K562 (cell line): ENCODE measurements at regions not wholly inside any gene's neighbourhood (a gene's known extent, or its start where the extent isn't known, plus 50 kb on each side); places are given as distances from the start of the nearest gene placed in this dataset.

Experiments used
- ATAC-seq: fragments of 200-7000 bp; cut with Tn5 transposase; 3 replicates; pipeline ENCODE4 v1.9.1; 2020; ENCODE audit warnings: moderate library complexity
- BruUV-seq: library from RNA; stranded (reverse); fragments of 400-500 nt; replicated peaks from 2 replicates; lab custom pipeline; 2021; lab: Mats Ljungman, UMichigan
- CTCF ChIA-PET: fragments of 300-600 bp; formaldehyde crosslinking; extraction: SDS; loops from one replicate; lab custom pipeline; 2021; ENCODE audit warnings: low intra/inter-chr PET ratio; lab: Yijun Ruan, JAX
- POLR2A ChIA-PET: fragments of 300-600, 350-650 bp; sonication (Branson Sonifier 250); formaldehyde crosslinking; extraction: SDS; loops from one replicate; lab custom pipeline; 2021; ENCODE audit warnings: antibody characterized with exemption, inconsistent platforms; lab: Yijun Ruan, JAX
- DNase-seq, 4 experiments: peaks; one replicate each; pipeline versions ENCODE4 v3.0.0 to v3.0.0-alpha.2; 2011 to 2018; ENCODE audit warnings: low spot score in 3 of 4, mixed read lengths in 3 of 4; ENCODE audit errors: extremely low read depth in 1 of 4
- FAIRE-seq: peaks from 2 replicates; lab custom pipeline; 2011; peaks lifted over from hg19 to GRCh38; lab: Jason Lieb, UNC
- H2AFZ ChIP-seq: 2 replicates; pipeline ENCODE4 v1.6.0; 2011; ENCODE audit warnings: low read depth, low read length, control low read depth, inconsistent platforms
- H3K27ac ChIP-seq: fragments of 200-600 bp; 3 replicates; pipeline ENCODE4 v1.8.0; 2011; ENCODE audit warnings: low read depth, mild to moderate bottlenecking, control low read depth, inconsistent platforms, low read length, moderate library complexity, mixed read lengths; ENCODE audit errors: extremely low read depth
- H3K27me3 ChIP-seq, 2 experiments: fragments of 300-600 bp in 1 of 2; 2 replicates in 1 of 2; 3 replicates in 1 of 2; pipeline versions ENCODE4 v1.6.0 to v1.8.0; 2011; ENCODE audit warnings: inconsistent platforms in 2 of 2, low read length in 2 of 2, mild to moderate bottlenecking in 1 of 2, mixed read lengths in 1 of 2, moderate library complexity in 1 of 2; ENCODE audit not compliant: control insufficient read depth in 2 of 2, insufficient read depth in 2 of 2
- H3K36me3 ChIP-seq: fragments of 300-600 bp; 3 replicates; pipeline ENCODE4 v1.8.0; 2011; ENCODE audit warnings: mild to moderate bottlenecking, low read length, inconsistent platforms; ENCODE audit not compliant: control insufficient read depth, insufficient read depth
- H3K4me1 ChIP-seq, 2 experiments: fragments of 200-600 bp in 1 of 2; replicated peaks in 1 of 2; 2 replicates in 1 of 2; 3 replicates in 1 of 2; pipeline versions ENCODE4 v1.5.1 to v1.8.0; 2011; ENCODE audit warnings: inconsistent platforms in 2 of 2, low read length in 2 of 2, mild to moderate bottlenecking in 1 of 2, mixed read lengths in 1 of 2, moderate library complexity in 1 of 2; ENCODE audit not compliant: control insufficient read depth in 2 of 2, insufficient read depth in 2 of 2
- H3K4me2 ChIP-seq: 2 replicates; pipeline ENCODE4 v1.6.1; 2011; ENCODE audit warnings: low read length, control low read depth, inconsistent platforms, mixed read lengths; ENCODE audit not compliant: insufficient read depth
- H3K4me3 ChIP-seq: fragments of 200-600 bp; sonication (generic), shearing (Covaris generic); 2 replicates; pipeline ENCODE4 v1.5.1; 2016; ENCODE audit warnings: control low read depth, inconsistent platforms
- H3K79me2 ChIP-seq: fragments of 200-600 bp; 3 replicates; pipeline ENCODE4 v1.8.0; 2011; ENCODE audit warnings: low read length, inconsistent platforms; ENCODE audit not compliant: control insufficient read depth, insufficient read depth
- H3K9ac ChIP-seq, 2 experiments: 2 replicates each; pipeline versions ENCODE4 v1.6.0 to v1.6.1; 2011; ENCODE audit warnings: low read depth in 2 of 2, low read length in 2 of 2, control low read depth in 1 of 2, inconsistent platforms in 1 of 2, mild to moderate bottlenecking in 1 of 2, mixed read lengths in 1 of 2; ENCODE audit not compliant: insufficient read depth in 1 of 2
- H3K9me1 ChIP-seq: one replicate; pipeline ENCODE4 v1.6.0; 2011; ENCODE audit warnings: inconsistent platforms, mild to moderate bottlenecking, low read length, moderate library complexity; ENCODE audit not compliant: control insufficient read depth, insufficient read depth
- H3K9me3 ChIP-seq: replicated peaks from 2 replicates; pipeline ENCODE4 v1.5.1; 2011; ENCODE audit warnings: low read depth, low read length, inconsistent platforms; ENCODE audit not compliant: control insufficient read depth, insufficient read depth
- H4K20me1 ChIP-seq: replicated peaks from 2 replicates; pipeline ENCODE4 v1.6.1; 2011; ENCODE audit warnings: low read length, inconsistent platforms, mixed read lengths; ENCODE audit not compliant: control insufficient read depth, insufficient read depth
- CSDE1 ChIP-seq, 2 experiments: fragments of 450-650 bp; IDR thresholded peaks; 2 replicates each; pipeline ENCODE4 v1.6.1; 2016; ENCODE audit warnings: mild to moderate bottlenecking in 1 of 2
- L3MBTL2 ChIP-seq: fragments of 450-650 bp; IDR thresholded peaks from 2 replicates; pipeline ENCODE4 v1.6.1; 2016; ENCODE audit warnings: mild to moderate bottlenecking, moderate library complexity
- LCOR ChIP-seq: sonication (generic); formaldehyde crosslinking; IDR thresholded peaks from 2 replicates; pipeline ENCODE4 v1.8.0; 2022; ENCODE audit warnings: mild to moderate bottlenecking, missing genetic modification reagents
- MEF2D ChIP-seq: conservative IDR thresholded peaks from 2 replicates; pipeline ENCODE4 v1.6.1; 2016; ENCODE audit warnings: low read depth, missing genetic modification characterization, missing compliant biosample characterization
- MYBL2 ChIP-seq, 2 experiments: fragments of 450-650 bp in 1 of 2; sonication (generic) in 1 of 2; formaldehyde crosslinking in 1 of 2; IDR thresholded peaks; 2 replicates each; pipeline versions ENCODE4 v1.6.1 to v1.8.1; 2017 to 2022; ENCODE audit warnings: borderline replicate concordance in 1 of 2, inconsistent platforms in 1 of 2, low read depth in 1 of 2, mild to moderate bottlenecking in 1 of 2, missing genetic modification reagents in 1 of 2, moderate library complexity in 1 of 2
- OTX1 ChIP-seq: fragments of 450-650 bp; formaldehyde crosslinking; IDR thresholded peaks from 2 replicates; pipeline ENCODE4 v1.4.0; 2022; ENCODE audit warnings: mild to moderate bottlenecking
- PML ChIP-seq: IDR thresholded peaks from 2 replicates; pipeline ENCODE4 v1.6.1; 2012; ENCODE audit warnings: low read length, inconsistent platforms
- RB1 ChIP-seq: fragments of 450-650 bp; IDR thresholded peaks from 2 replicates; pipeline ENCODE4 v1.6.1; 2017; ENCODE audit warnings: low read depth, mild to moderate bottlenecking
- RBM17 ChIP-seq: fragments of 200-400 bp; formaldehyde crosslinking; IDR thresholded peaks from 2 replicates; pipeline ENCODE4 v1.6.1; 2017; ENCODE audit warnings: low read depth, mild to moderate bottlenecking, low read length, borderline replicate concordance
- SRSF9 ChIP-seq: fragments of 200-400 bp; formaldehyde crosslinking; IDR thresholded peaks from 2 replicates; pipeline ENCODE4 v1.6.1; 2017; ENCODE audit warnings: low read depth, low read length, borderline replicate concordance
- ZC3H4 ChIP-seq: sonication (generic); formaldehyde crosslinking; IDR thresholded peaks from 2 replicates; pipeline ENCODE4 v1.9.0; 2021; ENCODE audit warnings: missing genetic modification reagents, borderline replicate concordance
- ZNF12 ChIP-seq: sonication (generic); formaldehyde crosslinking; IDR thresholded peaks from 2 replicates; pipeline ENCODE4 v1.4.0; 2020; ENCODE audit warnings: mild to moderate bottlenecking, missing genetic modification reagents
- ZNF140 ChIP-seq: fragments of 250-450 bp; sonication (Bioruptor Pico); IDR thresholded peaks from 2 replicates; pipeline ENCODE4 v1.8.0; 2021; ENCODE audit warnings: moderate library complexity, mild to moderate bottlenecking, inconsistent platforms
- WGBS: fragments of 100-300 bp; shearing (Covaris generic); methylation state at CpG from one replicate; pipeline ENCODE4 v1.1.6; 2016; ENCODE audit warnings: low coverage, mixed read lengths; ENCODE audit not compliant: insufficient coverage; ENCODE audit errors: missing lambda C conversion rate; 5-methylcytosine and 5-hydroxymethylcytosine counted together
- in situ Hi-C: fragments of 300-500 bp; cut with MboI; formaldehyde crosslinking; loops from 4 replicates; pipeline ENCODE4 v1.15.0; 2018; ENCODE audit warnings: inconsistent platforms, mixed read lengths
- intact Hi-C: fragments of 100-400 bp; cut with micrococcal nuclease; formaldehyde crosslinking; loops from 2 replicates; pipeline ENCODE4 v1.14.2; 2022
- TF ChIP-seq, protein P1 (sequence below): fragments of 450-650 bp; IDR thresholded peaks from 2 replicates; pipeline ENCODE4 v1.7.1; 2018; ENCODE audit warnings: mild to moderate bottlenecking, low read depth; ENCODE audit not compliant: partially characterized antibody
- TF ChIP-seq, protein P2 (sequence below): IDR thresholded peaks from 2 replicates; pipeline ENCODE4 v1.6.1; 2012; ENCODE audit warnings: low read depth, low read length, improper control_type of control experiment, borderline replicate concordance
- TF ChIP-seq, protein P3 (sequence below): fragments of 250-450 bp; sonication (Bioruptor Pico); IDR thresholded peaks from 2 replicates; pipeline ENCODE4 v1.4.0; 2020

DNA sequence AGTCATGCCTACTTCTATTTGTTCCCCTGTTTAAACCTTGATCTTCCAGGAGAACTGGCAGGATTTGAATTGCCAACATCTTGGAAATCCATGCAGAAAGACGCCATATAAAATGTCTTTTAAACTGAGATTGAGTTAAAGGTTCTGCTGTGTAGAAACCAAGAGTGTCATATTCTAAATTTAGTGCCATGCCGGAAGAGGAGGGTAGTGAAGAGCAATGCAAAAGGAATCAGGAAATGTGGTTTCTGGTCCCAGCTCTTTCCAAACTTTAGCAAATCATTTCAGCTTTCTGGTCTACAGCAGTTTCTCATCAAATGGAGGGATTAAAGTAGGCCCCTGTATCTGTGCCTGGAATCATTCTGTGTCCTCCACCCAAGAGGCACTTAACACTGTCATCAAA, 85.7 kb downstream of the BTG1 start:
- H3K9ac ChIP-seq: no peak overlapping the region
- no peak overlapping the region for H2AFZ ChIP-seq
- no peak overlapping the region for H3K4me2 ChIP-seq
- no peaks in the 10 kb centered on the region for H4K20me1 ChIP-seq
- H3K27ac ChIP-seq: no peak overlapping the region
- H3K36me3 ChIP-seq: no peaks in the 10 kb centered on the region
- H3K4me1 ChIP-seq: peaks cover 4 to 6% of the 10 kb centered on the region in 2 experiments; a peak in 2 of 5 replicates
- H3K4me3 ChIP-seq: no peak overlapping the region
- 72% methylated on average over 2 of the region's 2 CpGs for WGBS
- H3K27me3 ChIP-seq: no peaks in the 10 kb centered on the region
- FAIRE-seq (no peak), DNase-seq (no peak), ATAC-seq (no peak)
- ChIA-PET CTCF (no interaction called here), POLR2A (interaction anchor here (1.3 kb wide), 1 partner anchor 46 kb away, joined by 4 read pairs; no protein-coding TSS in a partner anchor)
- in situ Hi-C loops: no loop called here
- no peaks in the 10 kb centered on the region for H3K9me1 ChIP-seq
- no TSS peak for BruUV-seq
- no peaks in the 10 kb centered on the region for H3K9me3 ChIP-seq
- no peaks in the 10 kb centered on the region for H3K79me2 ChIP-seq
- no peak for TF ChIP-seq ZNF12 (CRISPR knock-in tag)
- TF ChIP-seq PML: no peak
- TF ChIP-seq, protein P1, sequence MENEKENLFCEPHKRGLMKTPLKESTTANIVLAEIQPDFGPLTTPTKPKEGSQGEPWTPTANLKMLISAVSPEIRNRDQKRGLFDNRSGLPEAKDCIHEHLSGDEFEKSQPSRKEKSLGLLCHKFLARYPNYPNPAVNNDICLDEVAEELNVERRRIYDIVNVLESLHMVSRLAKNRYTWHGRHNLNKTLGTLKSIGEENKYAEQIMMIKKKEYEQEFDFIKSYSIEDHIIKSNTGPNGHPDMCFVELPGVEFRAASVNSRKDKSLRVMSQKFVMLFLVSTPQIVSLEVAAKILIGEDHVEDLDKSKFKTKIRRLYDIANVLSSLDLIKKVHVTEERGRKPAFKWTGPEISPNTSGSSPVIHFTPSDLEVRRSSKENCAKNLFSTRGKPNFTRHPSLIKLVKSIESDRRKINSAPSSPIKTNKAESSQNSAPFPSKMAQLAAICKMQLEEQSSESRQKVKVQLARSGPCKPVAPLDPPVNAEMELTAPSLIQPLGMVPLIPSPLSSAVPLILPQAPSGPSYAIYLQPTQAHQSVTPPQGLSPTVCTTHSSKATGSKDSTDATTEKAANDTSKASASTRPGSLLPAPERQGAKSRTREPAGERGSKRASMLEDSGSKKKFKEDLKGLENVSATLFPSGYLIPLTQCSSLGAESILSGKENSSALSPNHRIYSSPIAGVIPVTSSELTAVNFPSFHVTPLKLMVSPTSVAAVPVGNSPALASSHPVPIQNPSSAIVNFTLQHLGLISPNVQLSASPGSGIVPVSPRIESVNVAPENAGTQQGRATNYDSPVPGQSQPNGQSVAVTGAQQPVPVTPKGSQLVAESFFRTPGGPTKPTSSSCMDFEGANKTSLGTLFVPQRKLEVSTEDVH: no peak
- no peak for TF ChIP-seq ZC3H4
- no peak for TF ChIP-seq SRSF9
- no peak for TF ChIP-seq MEF2D (tag)
- no peak for TF ChIP-seq CSDE1 (IDR thresholded peaks at IDR 0.05)
- no peak for TF ChIP-seq ZNF140 (CRISPR knock-in tag)
- TF ChIP-seq LCOR: no peak
- no peak for TF ChIP-seq RBM17
- TF ChIP-seq L3MBTL2: no peak
- TF ChIP-seq, protein P2, sequence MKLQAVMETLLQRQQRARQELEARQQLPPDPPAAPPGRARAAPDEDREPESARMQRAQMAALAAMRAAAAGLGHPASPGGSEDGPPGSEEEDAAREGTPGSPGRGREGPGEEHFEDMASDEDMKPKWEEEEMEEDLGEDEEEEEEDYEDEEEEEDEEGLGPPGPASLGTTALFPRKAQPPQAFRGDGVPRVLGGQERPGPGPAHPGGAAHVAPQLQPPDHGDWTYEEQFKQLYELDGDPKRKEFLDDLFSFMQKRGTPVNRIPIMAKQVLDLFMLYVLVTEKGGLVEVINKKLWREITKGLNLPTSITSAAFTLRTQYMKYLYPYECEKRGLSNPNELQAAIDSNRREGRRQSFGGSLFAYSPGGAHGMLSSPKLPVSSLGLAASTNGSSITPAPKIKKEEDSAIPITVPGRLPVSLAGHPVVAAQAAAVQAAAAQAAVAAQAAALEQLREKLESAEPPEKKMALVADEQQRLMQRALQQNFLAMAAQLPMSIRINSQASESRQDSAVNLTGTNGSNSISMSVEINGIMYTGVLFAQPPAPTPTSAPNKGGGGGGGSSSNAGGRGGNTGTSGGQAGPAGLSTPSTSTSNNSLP: no peak
- TF ChIP-seq, protein P3, sequence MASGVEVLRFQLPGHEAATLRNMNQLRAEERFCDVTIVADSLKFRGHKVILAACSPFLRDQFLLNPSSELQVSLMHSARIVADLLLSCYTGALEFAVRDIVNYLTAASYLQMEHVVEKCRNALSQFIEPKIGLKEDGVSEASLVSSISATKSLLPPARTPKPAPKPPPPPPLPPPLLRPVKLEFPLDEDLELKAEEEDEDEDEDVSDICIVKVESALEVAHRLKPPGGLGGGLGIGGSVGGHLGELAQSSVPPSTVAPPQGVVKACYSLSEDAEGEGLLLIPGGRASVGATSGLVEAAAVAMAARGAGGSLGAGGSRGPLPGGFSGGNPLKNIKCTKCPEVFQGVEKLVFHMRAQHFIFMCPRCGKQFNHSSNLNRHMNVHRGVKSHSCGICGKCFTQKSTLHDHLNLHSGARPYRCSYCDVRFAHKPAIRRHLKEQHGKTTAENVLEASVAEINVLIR: no peak
- no peak for TF ChIP-seq MYBL2 (IDR thresholded peaks at IDR 0.05; ENCODE audit: low read depth)
- TF ChIP-seq MYBL2 (CRISPR knock-in tag; IDR thresholded peaks at IDR 0.05; ENCODE audit: borderline replicate concordance): no peak
- TF ChIP-seq OTX1 (CRISPR knock-in tag): no peak
- TF ChIP-seq RB1: no peak
- intact Hi-C loops: no loop called here
